GM12864 (cell line): ENCODE measurements at regions not wholly inside any gene's neighbourhood (a gene's known extent, or its start where the extent isn't known, plus 50 kb on each side); places are given as distances from the start of the nearest gene placed in this dataset.

ENCODE experiments used
- DNase-seq: peaks from one replicate; pipeline ENCODE4 v3.0.0-alpha.2; 2011; ENCODE audit warnings: low read depth
- H3K4me3 ChIP-seq: 2 replicates; pipeline ENCODE4 v1.5.1; 2011; ENCODE audit warnings: mild to moderate bottlenecking, low read depth, low read length, control low read depth
- TF ChIP-seq, protein P1 (sequence below): IDR thresholded peaks from 2 replicates; pipeline ENCODE4 v1.5.1; 2011; ENCODE audit warnings: low read depth, mild to moderate bottlenecking, moderate library complexity, low read length, control low read depth, inconsistent platforms; ENCODE audit errors: missing control alignments

DNA sequence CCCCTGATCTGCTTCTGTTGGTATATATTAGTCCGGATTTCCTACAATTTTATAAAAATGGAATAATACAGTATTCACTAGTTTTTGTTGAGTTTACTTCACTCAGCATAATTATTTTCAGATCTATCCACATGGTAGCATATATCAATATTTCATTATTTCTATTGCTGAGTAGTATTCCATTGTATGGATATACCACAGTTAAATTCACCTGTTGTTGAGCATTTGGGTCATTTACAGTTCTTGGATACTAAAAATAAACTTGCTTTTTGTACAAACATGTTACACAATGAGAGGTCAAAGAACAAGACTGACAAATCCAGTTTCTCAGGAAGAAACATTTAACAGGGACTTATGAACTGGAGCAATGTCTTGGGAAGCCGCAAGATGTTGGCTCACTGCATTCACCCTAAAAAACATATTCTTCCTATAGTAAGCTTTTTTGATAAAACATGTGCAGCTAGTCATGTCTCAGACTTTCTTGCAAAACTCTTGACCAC is 126.9 kb upstream of the HS3ST2 start:
- TF ChIP-seq, protein P1, sequence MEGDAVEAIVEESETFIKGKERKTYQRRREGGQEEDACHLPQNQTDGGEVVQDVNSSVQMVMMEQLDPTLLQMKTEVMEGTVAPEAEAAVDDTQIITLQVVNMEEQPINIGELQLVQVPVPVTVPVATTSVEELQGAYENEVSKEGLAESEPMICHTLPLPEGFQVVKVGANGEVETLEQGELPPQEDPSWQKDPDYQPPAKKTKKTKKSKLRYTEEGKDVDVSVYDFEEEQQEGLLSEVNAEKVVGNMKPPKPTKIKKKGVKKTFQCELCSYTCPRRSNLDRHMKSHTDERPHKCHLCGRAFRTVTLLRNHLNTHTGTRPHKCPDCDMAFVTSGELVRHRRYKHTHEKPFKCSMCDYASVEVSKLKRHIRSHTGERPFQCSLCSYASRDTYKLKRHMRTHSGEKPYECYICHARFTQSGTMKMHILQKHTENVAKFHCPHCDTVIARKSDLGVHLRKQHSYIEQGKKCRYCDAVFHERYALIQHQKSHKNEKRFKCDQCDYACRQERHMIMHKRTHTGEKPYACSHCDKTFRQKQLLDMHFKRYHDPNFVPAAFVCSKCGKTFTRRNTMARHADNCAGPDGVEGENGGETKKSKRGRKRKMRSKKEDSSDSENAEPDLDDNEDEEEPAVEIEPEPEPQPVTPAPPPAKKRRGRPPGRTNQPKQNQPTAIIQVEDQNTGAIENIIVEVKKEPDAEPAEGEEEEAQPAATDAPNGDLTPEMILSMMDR: no peak
- DNase-seq: no peak
- no peak overlapping the region for H3K4me3 ChIP-seq

DNA sequence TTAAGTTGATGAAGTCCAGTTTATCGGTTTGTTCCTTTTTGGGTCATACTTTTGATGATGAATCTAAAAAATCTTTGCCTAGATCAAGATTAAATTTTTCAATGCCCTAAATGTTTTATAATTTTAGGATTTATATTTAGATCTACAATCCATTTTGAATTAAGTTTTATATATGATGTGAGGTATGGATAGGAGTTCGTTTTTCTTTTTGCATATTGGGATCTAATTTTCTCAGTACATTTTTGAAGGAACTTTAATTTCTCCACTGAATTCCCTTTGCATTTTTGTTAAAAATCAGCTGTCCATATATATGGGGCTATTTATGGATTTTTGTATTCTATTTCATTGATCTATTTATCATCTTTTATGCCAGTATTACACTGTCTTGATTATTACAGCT is 125.5 kb upstream of the HS3ST2 start:
- TF ChIP-seq, protein P1: no peak
- no peak for DNase-seq
- no peak overlapping the region for H3K4me3 ChIP-seq

DNA sequence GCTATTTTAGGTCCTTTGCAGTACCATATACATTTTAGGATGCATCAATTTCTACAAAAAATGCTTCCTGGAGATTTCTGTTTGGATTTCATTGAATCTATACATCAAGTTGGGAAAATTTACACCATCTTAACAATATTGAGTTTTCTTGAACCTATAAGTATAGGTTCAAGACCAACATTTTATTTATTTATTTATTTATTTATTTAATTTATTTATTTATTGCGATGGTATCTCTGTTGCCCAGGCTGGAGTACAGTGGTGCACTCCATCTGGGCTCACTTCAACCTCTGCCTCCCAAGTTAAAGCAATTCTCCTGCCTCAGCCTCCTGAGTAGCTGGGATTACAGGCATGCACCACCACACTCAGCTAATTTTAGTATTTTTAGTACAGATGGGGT is 125.0 kb upstream of the HS3ST2 start:
- no peak overlapping the region for H3K4me3 ChIP-seq
- no peak for DNase-seq
- TF ChIP-seq, protein P1: no peak

DNA sequence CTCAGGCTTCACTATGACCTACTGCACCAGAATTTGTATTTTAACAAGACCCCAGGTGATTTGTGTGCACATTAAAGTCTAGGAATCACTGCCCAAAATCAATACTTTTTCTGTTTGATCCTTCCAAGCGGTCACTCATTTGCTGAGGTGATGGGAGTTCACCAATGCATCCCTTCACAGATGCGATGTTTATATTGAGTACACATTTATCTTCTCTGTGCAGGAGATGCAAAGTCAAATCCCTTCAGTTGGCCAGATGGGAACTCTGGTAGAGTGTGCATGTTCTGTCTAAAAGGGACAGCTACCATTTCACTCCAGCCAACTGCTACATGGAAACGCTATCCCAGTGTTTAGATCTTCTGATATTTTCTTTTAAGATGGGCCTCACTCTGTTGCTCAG is 122.6 kb upstream of the HS3ST2 start:
- TF ChIP-seq, protein P1: no peak
- H3K4me3 ChIP-seq: no peak overlapping the region
- no peak for DNase-seq

DNA sequence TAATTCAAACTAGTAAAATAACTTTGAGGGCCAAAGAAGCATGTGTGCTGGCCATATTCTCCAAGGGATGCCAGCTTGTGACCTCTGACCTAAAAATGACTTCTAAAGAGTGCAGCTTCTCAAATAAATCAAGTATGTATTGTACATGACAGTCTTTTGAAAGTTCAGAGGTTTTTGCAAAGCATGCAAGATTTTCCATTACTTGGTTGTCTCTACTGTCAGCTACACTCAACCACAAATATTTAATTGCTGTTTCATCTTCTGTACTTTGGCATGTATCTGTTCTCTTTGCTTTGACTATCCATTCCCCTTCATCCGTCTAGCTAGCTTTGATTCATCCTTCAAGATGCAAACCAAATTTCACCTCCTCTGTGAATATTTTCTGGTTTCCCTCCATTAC is 121.9 kb upstream of the HS3ST2 start:
- TF ChIP-seq, protein P1: no peak
- DNase-seq: no peak
- no peak overlapping the region for H3K4me3 ChIP-seq

DNA sequence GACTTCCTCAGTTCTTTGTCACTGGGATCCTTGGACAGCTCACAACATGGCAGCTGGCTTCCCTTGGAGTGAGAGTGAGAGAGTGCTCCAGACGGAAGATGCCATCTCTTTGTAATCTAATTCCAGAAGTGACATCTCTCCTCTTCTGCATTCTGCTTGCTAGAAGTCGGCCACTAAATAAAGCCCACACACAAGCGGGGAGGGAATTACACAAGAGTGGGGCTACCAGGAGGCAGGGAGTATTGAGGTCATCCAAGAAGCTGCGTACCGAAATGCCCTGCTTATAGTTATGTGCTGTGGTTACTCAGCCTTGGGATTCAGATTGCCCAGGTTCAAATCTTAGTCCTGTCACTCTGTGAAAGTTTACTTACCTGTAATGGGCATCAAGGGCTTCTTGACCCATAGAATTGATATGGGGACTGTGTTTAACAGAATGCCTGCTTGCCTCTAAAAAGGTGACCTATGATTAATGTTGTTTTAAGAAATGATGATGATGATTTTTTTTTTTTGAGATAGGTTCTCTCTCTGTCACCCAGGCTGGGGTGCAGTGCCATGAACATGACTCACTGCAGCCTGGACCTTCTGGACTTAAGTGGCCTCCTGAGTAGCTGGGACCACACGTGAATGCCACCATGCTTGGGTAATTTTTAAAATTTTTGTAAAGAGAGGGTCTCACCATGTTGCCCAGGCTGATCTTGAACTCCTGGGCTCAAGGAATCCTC is 120.9 kb upstream of the HS3ST2 start:
- TF ChIP-seq, protein P1: no peak
- DNase-seq: no peak
- H3K4me3 ChIP-seq: no peak overlapping the region

DNA sequence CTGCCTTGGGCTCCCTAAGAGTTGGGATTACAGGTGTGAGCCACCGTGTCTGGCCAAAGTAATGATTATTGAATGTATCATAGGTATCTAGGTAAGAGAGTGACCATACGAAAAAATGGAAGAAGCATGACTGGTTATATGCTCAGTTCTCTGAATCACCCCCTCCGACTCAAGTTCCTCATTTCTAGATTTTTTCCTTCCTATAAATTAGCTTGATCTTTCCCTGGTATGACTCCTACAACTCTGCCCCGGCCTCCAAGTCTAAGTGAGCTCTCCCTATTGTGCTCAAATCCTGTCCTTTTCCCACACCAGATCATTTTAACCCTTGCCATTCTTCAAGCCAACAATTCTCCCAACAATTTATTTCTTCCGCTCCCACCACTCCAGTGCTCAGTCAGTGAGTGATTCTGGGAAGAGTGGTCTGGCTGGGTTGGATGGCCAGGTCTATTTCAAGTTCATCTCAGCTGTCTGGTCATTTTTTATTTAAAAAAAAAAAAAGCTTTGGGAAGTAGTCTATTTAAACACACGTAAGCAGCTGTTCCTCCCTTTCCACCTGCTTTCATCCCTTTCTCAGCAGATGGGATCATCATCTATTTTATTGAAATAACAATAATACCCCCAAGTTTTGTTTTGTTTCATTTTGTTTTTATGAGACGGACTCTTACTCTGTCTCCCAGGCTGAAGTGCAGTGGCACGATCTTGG is 120.2 kb upstream of the HS3ST2 start:
- no peak overlapping the region for H3K4me3 ChIP-seq
- DNase-seq: no peak
- TF ChIP-seq, protein P1: no peak
